WI38 (cell line): ENCODE measurements at regions not wholly inside any gene's neighbourhood (a gene's known extent, or its start where the extent isn't known, plus 50 kb on each side); places are given as distances from the start of the nearest gene placed in this dataset.

Source experiments
- H3K4me3 ChIP-seq: 2 replicates; pipeline ENCODE4 v1.5.1; 2011; ENCODE audit warnings: low read depth, mild to moderate bottlenecking, control low read depth, low read length
- TF ChIP-seq, protein P1 (sequence below): IDR thresholded peaks from 2 replicates; pipeline ENCODE4 v1.5.1; 2012; ENCODE audit warnings: low read depth, mild to moderate bottlenecking, control low read depth, low read length

DNA sequence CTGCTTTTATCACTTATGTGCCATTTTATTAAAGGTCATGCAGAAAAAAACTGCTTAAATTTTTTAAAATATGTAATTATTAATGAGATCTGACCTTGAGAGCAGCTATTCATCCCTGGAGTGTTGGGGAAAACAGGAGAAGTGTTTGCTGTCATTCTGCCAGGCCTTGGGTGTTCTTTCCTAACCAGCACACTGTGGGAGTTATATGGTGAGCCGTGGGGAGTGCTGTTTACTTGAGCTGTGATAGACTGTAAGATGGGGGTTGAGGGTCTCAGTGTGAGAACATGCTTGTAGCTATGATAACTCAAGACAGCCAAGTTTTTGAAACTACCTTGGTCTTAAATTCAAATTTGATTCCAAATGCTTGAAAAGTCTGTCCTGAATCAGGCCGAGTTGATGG lies 101.3 kb upstream of the ARHGAP28 start:
- TF ChIP-seq, protein P1, sequence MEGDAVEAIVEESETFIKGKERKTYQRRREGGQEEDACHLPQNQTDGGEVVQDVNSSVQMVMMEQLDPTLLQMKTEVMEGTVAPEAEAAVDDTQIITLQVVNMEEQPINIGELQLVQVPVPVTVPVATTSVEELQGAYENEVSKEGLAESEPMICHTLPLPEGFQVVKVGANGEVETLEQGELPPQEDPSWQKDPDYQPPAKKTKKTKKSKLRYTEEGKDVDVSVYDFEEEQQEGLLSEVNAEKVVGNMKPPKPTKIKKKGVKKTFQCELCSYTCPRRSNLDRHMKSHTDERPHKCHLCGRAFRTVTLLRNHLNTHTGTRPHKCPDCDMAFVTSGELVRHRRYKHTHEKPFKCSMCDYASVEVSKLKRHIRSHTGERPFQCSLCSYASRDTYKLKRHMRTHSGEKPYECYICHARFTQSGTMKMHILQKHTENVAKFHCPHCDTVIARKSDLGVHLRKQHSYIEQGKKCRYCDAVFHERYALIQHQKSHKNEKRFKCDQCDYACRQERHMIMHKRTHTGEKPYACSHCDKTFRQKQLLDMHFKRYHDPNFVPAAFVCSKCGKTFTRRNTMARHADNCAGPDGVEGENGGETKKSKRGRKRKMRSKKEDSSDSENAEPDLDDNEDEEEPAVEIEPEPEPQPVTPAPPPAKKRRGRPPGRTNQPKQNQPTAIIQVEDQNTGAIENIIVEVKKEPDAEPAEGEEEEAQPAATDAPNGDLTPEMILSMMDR: no peak

DNA sequence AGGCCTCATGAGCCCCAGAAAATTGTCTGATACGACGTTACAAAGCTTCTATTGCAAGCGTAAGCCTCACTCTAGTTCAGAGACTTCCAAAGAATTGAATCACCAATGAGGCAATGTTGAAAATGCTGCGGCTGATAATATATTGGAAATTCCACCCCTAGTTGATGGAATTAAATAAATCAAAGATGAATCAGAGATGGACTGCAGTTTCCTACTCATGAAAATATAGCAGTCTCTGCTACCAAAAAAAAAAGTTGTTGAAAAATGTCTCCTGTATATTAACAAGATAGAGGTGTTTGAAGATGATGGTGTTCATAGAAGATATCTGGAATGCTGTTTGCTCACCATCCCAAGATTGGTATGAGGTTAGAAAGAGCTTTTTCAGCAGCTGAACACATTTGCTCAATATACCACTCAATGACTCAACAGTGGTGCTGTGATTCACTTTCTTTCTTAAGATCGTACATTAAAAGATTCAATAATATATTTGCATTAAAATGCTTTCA lies 99.8 kb upstream of the ARHGAP28 start:
- TF ChIP-seq, protein P1: no peak
- H3K4me3 ChIP-seq: no peak overlapping the region

More for the DNA sequence above, 101.3 kb upstream of the ARHGAP28 start:
- no peak overlapping the region for H3K4me3 ChIP-seq

DNA sequence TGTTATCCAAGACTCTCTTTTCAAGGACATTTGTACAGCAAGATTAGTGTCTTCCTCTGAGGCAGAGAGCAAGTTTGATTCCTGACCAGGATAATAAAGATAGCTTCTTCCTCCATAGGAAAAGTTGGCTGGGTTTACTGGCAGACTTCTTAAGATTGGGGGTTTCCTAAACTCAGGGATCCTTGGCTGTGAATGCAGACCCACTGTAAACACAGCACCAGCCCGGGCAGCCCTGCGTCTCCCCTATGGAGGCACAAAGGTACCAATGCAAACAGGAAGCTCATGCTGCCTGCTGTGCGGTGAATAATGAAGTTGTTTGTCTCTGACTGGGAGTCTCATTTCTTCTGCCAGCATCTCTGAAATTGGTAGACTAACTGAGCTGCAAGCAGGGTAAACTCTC lies 96.2 kb upstream of the ARHGAP28 start:
- no peak overlapping the region for H3K4me3 ChIP-seq
- TF ChIP-seq, protein P1: no peak

DNA sequence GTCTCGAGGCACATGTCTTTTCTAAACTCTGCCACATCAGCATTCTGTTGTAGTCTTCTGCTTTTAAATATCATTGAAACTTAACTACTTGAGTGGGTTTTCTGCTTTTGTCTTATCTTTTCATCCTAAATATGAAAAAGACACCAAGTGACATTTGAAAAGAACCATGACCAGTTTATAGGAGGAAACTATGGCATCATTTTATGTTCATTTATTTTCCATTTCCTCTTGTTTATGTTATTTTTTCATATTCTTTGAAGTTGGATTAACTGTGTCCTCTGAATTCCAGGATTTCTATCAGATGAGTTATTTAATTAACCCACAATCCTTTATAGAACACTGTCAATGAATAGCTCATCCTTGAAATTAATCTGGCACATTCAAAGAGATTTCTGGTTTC lies 93.4 kb upstream of the ARHGAP28 start:
- TF ChIP-seq, protein P1: no peak
- no peak overlapping the region for H3K4me3 ChIP-seq

DNA sequence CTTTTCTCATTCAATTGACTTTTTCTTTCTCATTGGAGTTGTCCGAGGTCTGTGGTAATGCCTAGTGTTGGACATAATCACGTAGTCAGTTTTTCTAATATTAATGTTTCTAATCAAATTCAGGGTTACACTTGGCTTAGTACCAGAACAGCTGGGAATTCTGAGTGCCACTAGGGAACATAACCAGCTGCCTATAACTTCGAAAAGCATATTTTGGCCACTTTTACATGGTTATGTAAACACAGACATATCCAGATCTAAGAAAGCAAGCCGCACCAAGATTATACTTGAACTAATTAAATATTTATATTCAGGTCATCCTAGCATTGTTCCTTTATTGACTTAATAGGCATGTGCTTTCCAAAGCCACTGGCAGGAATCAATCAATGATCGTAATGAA lies 91.1 kb upstream of the ARHGAP28 start:
- TF ChIP-seq, protein P1: no peak

DNA sequence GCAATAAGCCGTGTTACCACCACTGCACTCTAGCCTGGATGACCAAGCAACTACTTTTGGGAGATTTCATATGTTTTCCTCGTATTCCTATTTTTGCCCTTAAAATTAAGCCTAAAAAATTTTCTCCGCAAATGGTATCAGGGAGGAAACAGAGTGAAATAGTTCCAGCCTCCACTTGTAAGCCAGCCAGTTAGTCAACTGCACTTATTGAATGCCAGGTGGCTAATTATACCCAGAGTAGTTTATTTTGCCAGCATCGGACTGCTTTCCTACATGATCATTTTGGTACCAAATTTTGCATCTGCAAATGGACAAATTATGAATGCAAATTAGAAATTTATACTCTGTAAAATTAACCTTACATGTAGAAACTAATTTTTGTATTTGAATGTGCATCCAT lies 90.2 kb upstream of the ARHGAP28 start:
- TF ChIP-seq, protein P1: no peak
- H3K4me3 ChIP-seq: no peak overlapping the region

More for the DNA sequence above, 91.1 kb upstream of the ARHGAP28 start:
- no peak overlapping the region for H3K4me3 ChIP-seq

DNA sequence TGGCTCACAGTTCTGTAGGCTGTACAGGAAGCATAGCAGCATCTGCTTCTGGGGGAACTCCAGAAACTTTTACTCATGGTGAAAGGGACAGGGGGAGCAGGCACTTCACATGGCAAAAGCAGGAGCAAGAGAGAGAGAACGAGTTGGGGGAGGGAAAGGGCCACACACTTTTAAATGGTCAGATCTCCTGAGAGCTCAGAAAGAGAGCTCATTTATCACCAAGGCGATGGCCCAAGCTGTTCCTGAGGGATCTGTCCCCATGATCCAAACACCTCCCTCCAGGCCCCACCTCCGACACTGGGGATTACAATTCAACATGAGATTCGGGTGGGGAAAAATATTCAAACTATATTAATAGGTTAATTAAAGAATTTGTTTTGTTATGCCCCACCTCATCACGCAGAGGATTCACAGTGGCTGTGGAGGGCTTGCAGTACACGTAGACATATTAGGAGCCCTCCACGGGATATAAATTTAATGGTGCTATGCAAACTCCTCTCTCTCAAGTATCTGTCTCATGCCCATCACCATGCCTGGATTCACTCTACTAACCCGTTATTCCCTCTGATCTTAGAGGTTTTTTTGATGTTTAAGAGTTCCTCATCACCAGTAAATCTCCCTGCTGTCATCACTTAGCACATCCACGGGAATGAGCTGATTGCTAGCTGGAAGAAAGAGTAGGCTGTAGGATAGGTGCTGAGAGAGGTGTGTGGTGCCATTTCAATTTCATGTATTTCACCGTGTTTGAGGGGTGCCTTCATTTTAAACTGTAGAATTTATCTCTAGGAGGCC lies 84.5 kb upstream of the ARHGAP28 start:
- no peak overlapping the region for H3K4me3 ChIP-seq
- TF ChIP-seq, protein P1: no peak
